Hematopoietic multipotent progenitor cell treated with erythropoietin and hydrocortisone succinate and interleukin-3 and kit ligand, for 15 days (in vitro differentiated cells): ENCODE measurements at regions not wholly inside any gene's neighbourhood (a gene's known extent, or its start where the extent isn't known, plus 50 kb on each side); places are given as distances from the start of the nearest gene placed in this dataset.

Source experiments
- DNase-seq: peaks from one replicate; pipeline ENCODE4 v3.0.0-alpha.2; 2015; ENCODE audit warnings: low spot score

GRCh38 chr9:84456527-84456926, 116.0 kb upstream of the SLC28A3 start:
- DNase-seq: no peak

GRCh38 chr9:84460695-84461094, 120.1 kb upstream of the SLC28A3 start:
- no peak for DNase-seq

DNA sequence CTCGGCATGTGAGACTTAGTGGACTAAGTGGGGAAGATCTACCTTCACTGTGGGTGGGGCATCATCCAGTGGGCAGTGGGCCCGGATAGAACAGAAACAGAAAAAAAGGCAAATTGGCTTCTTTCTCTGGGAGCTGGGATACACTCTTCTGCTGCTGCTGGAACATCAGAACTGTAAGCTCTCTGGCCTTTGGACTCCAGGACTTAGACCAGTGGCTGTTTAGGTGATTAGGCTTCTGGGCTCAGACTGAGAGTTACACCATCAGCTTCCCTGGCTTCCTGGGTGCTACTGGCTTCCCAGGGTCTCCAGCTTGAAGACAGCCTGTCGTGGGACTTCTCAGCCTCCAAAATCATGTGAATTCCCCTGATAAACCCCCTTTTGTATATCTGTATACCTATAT, 122.7 kb upstream of the SLC28A3 start:
- DNase-seq: no peak

- DNase-seq: no peak
Observed at GRCh38 chr9:84466580-84467285, 126.2 kb upstream of the SLC28A3 start.

- no peak for DNase-seq
Observed at GRCh38 chr9:84471816-84472215, 131.3 kb upstream of the SLC28A3 start.

GRCh38 chr9:84478996-84479395, 138.4 kb upstream of the SLC28A3 start:
- DNase-seq: no peak

DNA sequence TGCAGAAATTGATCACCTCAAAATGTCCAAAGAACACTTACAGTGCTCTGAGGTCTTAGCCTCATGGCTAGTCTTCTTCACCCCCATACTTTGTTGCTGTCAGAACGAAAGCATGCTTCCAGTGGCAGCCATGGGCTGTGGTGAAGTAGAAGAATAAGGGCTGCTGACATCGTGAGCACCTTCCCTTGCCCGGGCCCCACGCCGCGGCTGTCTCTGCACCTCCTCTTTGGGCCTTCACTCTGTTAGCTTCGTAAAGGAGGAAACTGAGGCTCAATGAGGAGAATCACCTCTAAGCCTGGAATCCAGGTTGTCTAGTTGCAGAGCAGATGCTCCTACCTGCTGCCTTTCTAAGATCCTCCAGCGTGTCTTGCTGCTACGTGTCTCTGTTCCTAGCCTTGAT, 139.5 kb upstream of the SLC28A3 start:
- no peak for DNase-seq

- DNase-seq: no peak
Observed at GRCh38 chr9:84481231-84481630, 140.7 kb upstream of the SLC28A3 start.

- DNase-seq: no peak
Observed at GRCh38 chr9:84481636-84482218, 141.2 kb upstream of the SLC28A3 start.

GRCh38 chr9:84482607-84483006, 142.0 kb upstream of the SLC28A3 start:
- DNase-seq: no peak

- DNase-seq: no peak
Observed at GRCh38 chr9:84484172-84484571, 143.6 kb upstream of the SLC28A3 start.

GRCh38 chr9:84485539-84485938, 145.0 kb upstream of the SLC28A3 start:
- DNase-seq: no peak

GRCh38 chr9:84486663-84487062, 146.1 kb upstream of the SLC28A3 start:
- DNase-seq: no peak

- no peak for DNase-seq
Observed at GRCh38 chr9:84490206-84490841, 149.8 kb upstream of the SLC28A3 start.

GRCh38 chr9:84490842-84491325, 150.3 kb upstream of the SLC28A3 start:
- DNase-seq: no peak

DNA sequence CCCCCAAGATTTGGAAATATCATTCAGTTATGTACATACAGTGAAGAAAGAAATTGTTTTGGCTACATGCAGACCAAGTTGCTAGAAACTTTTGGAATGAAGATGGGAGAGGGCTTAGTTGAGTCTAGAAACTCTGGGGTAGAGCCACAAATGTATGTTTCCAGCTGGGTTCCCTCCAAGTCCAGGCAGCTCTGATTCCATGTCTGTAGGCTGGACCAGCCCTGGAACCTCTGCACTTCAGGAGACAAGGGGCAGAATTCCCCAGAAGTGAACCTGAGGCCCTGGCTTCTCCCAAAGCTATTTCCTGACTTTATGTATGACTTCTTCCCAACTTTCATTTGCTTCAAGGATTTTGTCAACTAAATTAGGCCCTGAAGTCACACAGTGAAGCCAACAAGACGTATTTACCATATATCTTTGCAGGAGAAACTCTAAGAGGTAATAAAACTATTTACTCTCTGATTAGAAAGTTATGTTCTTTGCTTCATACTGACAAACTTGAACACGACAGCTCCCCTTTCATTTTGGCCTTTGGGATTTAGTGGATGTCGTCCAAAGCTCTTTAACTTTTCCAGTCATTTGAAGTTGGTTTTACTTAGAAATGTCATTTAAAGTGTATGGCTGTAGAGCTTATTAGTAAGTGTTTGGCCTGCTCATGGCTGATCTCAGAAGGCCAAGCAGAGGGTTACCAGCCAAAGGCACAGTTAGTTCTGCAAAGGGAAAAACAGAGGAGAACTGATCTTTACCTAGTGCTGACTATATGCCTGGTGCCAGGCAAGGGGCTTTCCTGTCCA, 152.0 kb upstream of the SLC28A3 start:
- DNase-seq: no peak

- no peak for DNase-seq
Observed at GRCh38 chr9:84493284-84493947, 152.9 kb upstream of the SLC28A3 start.

GRCh38 chr9:84499969-84500582, 159.5 kb upstream of the SLC28A3 start:
- DNase-seq: no peak

DNA sequence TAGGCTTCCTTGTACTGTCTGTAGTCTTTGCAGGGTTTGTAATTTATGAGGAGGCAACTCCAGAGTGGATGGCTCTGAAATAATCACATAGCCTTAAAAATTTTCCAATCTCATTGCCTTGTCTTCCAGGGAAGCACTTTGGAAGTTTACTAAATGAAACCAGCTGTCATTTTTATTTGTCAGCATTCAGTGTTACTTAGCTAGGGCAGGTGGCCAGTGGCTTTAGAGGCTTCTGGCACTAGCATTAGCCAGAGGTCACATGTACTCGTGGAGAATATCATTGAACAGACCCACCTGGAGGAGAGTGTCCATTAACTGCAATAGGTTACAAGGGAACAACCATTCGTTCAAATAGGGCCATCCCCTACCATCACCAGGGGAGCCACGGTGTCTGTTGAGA, 160.3 kb upstream of the SLC28A3 start:
- DNase-seq: no peak

GRCh38 chr9:84501587-84501986, 161.0 kb upstream of the SLC28A3 start:
- DNase-seq: no peak

- DNase-seq: no peak
Observed at GRCh38 chr9:84502066-84502465, 161.5 kb upstream of the SLC28A3 start.

DNA sequence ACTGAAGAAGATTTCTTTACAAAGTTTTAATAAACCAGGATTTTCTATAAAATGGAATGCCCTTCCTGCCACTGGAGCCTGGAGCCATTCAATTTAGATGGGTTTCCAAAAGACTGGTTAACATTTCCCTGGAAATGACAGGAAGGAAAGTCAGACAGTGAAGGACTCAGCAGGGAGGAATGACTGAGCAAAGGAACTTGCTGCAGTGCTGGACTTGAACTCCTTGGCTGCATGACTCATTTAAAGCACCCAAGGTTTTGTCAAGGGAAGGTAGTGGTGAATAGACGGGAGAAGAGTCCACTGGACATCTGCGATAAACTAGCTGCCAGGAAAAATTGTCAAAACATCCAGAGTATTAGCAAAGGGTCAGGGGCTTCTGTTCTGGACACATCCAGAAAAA, 163.8 kb upstream of the SLC28A3 start:
- DNase-seq: no peak
